Hepatic stellate cell (primary cell): ENCODE measurements at regions not wholly inside any gene's neighbourhood (a gene's known extent, or its start where the extent isn't known, plus 50 kb on each side); places are given as distances from the start of the nearest gene placed in this dataset.
"Not testable (repeated sequence)": the region's sequence is repeated elsewhere in the genome, so short reads cannot be mapped to it uniquely, and the experiment has no call there.

ENCODE experiments used
- DNase-seq: peaks from one replicate; pipeline ENCODE4 v3.0.0; 2011; ENCODE audit warnings: low spot score

DNA sequence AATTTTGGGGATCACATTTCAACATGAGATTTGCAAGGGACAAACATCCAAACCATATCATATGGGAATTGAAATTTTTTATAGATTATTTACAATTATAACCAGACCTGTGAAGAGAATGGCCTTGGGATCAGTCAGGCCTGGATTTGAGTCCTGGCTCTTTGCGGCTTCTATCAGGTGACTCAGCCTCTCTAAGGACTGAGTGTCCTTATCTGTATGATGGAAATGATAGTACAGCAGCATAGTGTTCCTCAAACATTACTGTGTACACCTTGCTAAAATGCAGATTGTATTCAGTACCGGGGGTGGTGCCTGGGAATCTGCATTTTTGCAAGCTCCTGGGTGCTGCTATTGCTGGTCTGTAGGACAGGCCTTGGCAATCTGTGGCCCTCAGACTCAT, 206.7 kb upstream of the PROK2 start:
- DNase-seq = no peak

DNA sequence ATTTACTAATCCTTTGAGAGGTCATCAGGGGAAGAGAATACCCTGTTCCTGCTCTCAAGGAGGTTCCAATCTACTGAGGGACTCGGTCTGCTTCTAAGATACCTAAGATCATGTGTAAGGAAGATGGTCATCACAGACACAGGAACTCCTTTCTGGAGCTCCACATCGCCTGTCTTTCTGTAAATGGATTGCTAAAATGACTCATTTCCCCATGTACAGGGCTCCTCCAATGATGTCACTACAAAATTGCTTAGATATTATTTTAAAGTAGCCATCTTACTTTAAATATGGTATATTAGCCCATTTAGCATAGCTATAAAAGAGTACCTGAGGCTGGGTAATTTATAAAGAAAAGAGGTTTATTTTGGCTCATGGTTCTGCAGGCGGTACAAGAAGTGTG, 206.1 kb upstream of the PROK2 start:
- DNase-seq = no peak

DNA sequence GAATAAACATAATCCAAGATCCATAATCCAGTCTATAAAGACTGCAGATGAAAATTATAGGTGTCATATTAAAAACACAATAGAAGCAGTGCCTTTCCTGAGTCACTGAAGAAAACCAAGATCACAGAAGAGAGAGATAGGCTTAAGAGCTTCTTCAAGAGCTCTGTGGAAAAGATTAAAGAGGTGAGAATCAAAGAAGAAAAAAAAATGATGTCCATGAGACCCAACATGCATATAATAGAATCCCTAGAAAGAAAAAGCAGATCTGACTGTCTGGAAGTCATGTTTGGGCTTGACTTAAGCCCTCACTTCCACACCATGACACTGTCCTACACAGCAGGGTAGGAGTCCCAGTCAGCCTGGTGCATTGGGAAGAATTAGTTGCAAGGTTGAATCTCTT, 205.6 kb upstream of the PROK2 start:
- DNase-seq = no peak

- no peak for DNase-seq
These were observed 204.2 kb upstream of the PROK2 start for GRCh38 chr3:71989165-71989564.

- DNase-seq = no peak
These were observed 202.9 kb upstream of the PROK2 start for GRCh38 chr3:71987828-71988227.

- DNase-seq = no peak
These were observed 202.3 kb upstream of the PROK2 start for GRCh38 chr3:71987089-71987735.

DNA sequence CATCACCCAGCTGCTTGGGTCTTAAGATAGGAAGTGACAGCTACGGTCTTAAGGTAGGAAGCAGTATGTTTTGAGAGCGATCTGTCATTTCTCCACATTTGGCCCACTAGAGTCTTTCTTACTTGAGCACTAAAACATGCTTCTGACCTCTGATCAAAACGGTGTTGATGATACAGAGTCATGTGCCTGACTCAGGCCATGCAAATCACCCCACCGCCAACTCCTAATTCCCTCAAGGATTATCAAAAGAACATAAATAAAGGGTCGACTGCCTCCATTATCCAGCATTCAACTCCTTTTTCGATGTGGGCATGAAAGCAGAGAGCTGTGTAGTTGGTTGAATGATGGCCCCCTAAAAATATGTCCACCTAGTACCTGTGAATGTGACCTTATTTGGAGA, 201.7 kb upstream of the PROK2 start:
- no peak for DNase-seq

DNA sequence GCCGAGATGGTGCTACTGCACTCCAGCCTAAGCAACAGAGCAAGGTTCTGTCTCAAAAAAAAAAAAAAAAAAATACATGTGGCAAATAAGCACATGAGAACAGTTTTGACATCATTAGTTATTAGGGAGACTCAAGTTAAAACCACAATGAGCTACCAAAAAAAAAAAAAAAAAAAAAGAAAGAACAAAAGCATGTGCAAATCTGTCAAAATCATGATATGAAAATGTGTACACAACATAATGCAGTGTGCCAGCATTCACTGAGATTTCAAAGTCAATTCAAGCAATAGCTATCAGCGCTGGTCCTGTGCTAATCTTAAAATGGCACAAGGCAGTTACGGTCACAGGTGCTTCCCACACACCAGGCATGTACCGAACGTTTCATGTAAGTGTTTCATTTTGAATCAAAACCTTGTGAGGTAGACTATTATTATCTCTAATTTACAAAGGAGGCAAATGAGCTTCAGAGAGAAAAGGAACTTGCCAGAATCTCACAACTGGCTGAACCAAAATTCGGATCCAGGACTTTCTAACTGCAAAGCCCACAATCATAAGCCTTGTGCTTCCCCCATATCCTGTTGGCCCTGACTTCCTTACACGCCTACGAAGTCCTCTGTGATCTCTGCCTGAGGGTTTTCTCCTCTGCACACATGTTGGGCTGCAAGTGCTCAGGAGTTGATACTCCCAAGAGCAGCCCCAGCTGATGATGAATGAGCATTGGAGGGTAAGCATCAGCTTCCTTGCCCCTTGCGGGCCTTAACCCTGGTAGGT, 200.1 kb upstream of the PROK2 start:
- DNase-seq = no peak

- no peak for DNase-seq
These were observed 198.7 kb upstream of the PROK2 start for GRCh38 chr3:71983694-71984093.

GRCh38 chr3:71982506-71983258, 197.7 kb upstream of the PROK2 start:
- DNase-seq = not testable (repeated sequence)

GRCh38 chr3:71979175-71979574, 194.2 kb upstream of the PROK2 start:
- DNase-seq = no peak

GRCh38 chr3:71978150-71978721, 193.3 kb upstream of the PROK2 start:
- no peak for DNase-seq

DNA sequence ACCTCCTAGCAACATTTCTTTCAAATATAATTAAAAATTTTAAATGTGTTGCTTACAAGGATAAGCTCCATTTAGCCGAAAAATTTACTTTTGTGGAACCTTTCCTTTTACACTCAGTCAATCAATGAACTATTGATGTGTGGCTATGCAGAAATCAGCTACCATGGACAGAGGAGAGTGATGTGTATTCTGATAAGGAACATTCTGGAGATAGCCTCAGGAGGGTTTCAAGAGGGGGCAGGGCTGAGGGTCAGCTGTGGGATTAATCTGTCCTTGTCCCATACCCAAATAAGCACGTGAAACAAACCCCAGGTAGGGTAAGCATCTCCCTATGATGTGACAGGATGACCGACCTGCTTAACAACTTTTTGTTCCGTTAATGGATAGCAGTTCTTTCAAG, 192.6 kb upstream of the PROK2 start:
- DNase-seq = no peak

DNA sequence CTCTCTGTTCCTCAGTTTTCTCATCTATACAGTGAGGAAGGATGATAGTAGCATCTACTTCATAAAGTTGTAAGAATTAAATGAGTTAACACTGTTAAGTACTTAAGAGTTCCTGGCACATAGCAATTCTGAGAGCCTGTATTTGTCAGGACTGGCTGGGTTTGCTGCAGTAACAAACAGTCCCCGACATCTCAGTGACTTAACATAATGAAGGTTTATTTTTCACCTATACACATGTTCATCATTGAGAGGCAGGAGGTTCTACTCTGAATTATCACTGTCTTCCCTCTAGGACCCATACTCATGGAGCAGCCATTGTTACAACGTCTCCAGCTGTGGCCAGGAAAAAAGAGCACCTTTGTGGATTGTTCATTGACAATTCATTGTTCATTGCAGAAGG, 190.6 kb upstream of the PROK2 start:
- DNase-seq = no peak

DNA sequence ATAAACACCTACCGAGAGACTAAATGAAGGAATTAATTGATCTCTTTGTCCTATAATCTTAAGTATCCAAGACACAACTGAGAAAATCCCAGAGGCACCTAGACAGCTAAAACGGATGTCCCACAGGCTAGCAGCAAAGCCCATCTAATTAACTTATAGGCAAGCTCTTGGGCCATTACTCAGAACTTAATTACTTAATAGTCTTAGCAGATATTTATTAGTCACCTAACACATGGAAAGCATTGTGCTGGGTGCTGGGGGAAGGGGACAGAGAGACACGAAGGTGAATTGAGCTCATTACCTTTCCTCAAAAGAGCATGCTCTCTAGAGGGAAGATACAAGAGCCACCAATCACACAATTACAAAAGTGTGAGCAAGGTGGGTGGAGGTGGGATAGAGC, 189.8 kb upstream of the PROK2 start:
- no peak for DNase-seq

GRCh38 chr3:71973274-71974030, 188.5 kb upstream of the PROK2 start:
- no peak for DNase-seq

- no peak for DNase-seq
These were observed 187.1 kb upstream of the PROK2 start for GRCh38 chr3:71972031-71972430.

- DNase-seq = no peak
These were observed 183.6 kb upstream of the PROK2 start for GRCh38 chr3:71968544-71968943.

GRCh38 chr3:71966185-71966584, 181.2 kb upstream of the PROK2 start:
- no peak for DNase-seq

GRCh38 chr3:71964170-71964569, 179.2 kb upstream of the PROK2 start:
- no peak for DNase-seq

DNA sequence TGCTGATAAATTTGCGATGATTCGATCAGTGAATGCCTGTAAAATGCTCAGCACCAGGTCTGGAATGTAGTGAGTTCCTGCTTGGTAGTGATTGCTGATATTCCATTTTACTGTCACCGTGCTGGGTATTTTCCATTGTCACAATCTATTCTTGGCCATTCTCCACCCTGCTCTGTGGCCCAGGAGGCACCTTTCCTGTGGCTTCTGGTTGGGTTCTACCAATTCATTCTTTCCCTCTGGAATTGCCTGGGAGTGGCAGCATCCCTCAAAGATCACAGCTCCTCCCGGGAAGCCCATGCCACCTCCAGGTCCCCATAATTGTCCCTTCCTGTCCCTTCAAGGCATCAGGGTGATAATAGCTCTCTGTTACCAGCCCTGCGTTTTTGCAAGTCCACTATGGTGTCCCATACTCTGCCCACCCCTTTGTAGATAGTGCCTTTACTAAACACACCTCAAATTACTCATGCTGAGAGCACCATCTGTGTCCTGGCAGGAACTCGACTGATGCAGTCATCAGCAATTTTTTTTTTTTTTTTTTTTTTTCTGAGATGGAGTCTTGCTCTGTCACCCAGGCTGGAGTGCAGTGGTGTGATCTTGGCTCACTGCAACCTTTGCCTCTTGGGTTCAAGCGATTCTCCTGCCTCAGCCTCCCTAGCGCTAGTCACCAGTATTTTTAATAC, 177.8 kb upstream of the PROK2 start:
- DNase-seq = no peak

- DNase-seq = no peak
These were observed 176.9 kb upstream of the PROK2 start for GRCh38 chr3:71961891-71962290.
